GM18505 (cell line): ENCODE measurements at regions not wholly inside any gene's neighbourhood (a gene's known extent, or its start where the extent isn't known, plus 50 kb on each side); places are given as distances from the start of the nearest gene placed in this dataset.

Experiments
- ATAC-seq: cut with Tn5 transposase; IDR thresholded peaks from one replicate; pipeline ENCODE4 v1.9.1; 2021; ENCODE audit not compliant: unreplicated experiment
- POLR2A ChIP-seq: IDR thresholded peaks from 4 replicates; pipeline ENCODE4 v1.6.1; 2011; ENCODE audit warnings: borderline replicate concordance; ENCODE audit not compliant: insufficient read depth, insufficient read length; ENCODE audit errors: extremely low read depth

DNA sequence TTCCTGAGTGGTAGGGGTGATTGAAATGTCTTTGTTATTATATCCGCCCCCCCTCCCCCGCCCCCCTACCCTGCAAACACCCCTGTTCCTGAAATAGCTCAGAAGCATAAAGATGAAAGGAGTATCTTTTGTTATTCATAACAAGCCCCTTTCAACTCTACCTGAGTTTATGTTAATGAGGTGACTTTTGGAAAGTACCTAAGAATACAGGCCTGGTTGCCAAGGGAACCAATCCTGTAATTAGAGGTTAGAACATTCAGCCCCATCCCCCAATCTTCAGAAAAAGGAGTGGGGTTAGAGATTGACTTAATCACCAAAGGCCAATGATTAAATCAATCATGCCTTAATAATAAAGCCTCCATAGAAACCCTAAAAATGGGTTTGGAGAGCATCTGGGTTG, 979.2 kb upstream of the GJE1 start:
- no peak for ATAC-seq
- no peak for TF ChIP-seq POLR2A

DNA sequence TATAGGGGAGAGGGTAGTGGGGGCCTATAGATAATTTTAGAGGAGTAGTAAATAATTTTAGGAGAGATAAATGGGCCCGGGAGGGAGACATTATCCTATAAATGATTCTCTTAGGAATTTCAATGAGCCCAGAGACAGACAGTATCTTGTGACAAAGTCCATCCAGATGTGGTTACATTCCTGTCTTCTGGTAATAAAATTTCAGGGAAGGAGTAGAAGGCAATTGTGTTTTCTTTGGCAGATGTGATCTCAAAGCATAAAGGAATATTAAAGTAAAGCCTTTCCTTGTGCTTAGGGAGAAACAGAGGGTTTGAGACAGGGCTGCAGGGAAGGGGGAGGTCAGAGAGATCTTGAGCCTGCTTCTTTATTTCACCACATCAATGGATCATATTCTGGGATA, 979.8 kb upstream of the GJE1 start:
- ATAC-seq: no peak
- no peak for TF ChIP-seq POLR2A

GRCh38 chr6:141151710-141152417, 980.9 kb upstream of the GJE1 start:
- ATAC-seq: no peak
- TF ChIP-seq POLR2A: no peak

DNA sequence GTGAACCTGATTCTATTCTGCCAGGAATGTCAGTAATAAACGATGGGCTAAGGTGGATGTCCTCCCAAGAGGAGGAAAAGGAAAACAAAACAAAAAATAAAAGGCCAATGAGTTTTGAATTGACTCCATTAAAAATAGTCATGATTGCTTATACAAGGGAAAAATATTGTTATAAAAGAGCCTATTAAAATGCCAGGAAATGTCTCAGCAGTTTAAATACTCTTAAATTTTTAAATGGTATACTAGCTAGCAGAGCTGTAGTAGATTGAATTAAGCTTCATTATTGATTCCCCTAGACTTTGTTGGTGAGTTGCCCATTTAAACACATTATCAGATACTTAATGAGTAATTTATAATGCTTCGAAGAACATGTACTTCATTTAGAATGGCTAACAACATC, 990.9 kb upstream of the GJE1 start:
- TF ChIP-seq POLR2A: no peak
- ATAC-seq: no peak

DNA sequence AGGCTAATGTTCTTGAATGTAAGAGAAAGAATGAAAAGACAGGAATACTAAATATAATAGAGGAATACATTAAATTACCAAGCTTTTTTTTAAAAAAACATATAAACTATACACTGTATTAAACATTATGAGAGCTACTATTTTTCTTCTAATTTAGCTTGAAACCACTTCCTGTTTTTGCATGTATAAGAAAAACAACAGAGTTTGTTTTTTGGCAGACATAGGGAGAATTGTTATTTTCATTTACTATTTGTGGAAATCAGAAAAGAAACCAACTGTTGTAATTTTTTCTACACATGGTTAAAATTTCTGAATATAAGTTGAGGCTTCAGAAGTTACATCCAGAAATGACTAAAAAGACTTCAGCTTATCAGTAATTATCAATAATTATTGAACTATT, 991.8 kb upstream of the GJE1 start:
- no peak for TF ChIP-seq POLR2A
- ATAC-seq: no peak

DNA sequence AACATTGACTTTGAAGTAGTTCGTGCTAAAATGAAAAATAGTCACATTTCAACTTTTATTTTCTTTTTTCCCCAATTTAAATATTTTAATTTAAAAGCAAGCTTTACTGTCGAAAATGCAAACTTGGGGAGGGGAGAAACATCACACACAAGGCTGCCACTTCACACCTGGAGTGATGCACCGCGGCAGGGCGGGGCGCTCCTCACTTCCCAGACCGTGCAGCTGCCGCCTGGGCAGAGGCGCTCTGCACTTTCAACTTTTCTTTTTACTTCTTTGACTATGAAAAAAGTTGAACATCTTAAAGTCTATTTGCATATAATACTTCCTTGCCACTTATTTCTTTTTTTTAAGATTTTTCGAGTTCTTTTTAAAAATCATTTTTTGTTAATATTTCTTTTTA, 993.3 kb upstream of the GJE1 start:
- TF ChIP-seq POLR2A: no peak
- ATAC-seq: no peak

DNA sequence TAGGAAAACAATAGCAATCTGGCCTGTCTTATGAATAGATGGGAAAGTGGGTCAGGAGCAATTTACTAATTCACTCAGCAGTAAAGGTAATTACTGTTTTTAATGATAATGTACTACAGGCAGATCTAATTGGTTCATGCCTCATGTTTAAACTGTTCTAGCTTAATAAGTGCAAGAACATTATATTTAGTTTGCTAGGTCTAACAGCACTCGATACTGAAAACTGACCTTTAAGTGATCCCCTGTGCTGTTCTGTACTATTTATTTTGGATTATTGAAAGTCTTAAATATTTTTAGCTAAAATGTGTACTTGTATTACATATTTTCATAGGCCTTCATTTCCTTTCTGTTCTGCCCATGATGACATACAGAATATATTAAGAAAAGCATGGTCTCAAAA, 998.0 kb upstream of the GJE1 start:
- no peak for ATAC-seq
- no peak for TF ChIP-seq POLR2A

- ATAC-seq: no peak
Observed at GRCh38 chr6:141133836-141134235, 998.9 kb upstream of the GJE1 start.

GRCh38 chr6:141133346-141133745, 999.4 kb upstream of the GJE1 start:
- no peak for TF ChIP-seq POLR2A
- no peak for ATAC-seq

More at GRCh38 chr6:141133836-141134235, 998.9 kb upstream of the GJE1 start:
- TF ChIP-seq POLR2A: no peak

- TF ChIP-seq POLR2A: no peak
- no peak for ATAC-seq
Observed at GRCh38 chr6:141131616-141132015, 1001.1 kb upstream of the GJE1 start.

DNA sequence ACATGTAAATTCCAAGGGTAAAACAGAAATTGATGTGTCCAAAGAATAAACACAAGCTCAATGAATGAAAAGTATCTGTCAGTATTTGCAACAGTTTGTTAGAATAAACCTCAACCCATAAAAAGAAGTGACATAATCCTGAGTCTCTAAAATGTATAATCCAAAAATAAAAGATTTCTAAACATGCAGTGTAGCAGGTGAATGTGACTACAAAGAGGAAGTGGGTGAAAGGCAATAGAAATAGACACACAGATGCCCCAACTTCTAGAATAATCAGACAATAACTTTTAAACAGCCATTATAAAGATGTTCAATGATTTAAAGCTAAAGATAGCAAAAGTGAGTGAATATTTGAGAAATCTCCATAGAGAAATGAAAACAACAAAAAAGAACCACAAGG, 1009.2 kb upstream of the GJE1 start:
- no peak for ATAC-seq
- TF ChIP-seq POLR2A: no peak

DNA sequence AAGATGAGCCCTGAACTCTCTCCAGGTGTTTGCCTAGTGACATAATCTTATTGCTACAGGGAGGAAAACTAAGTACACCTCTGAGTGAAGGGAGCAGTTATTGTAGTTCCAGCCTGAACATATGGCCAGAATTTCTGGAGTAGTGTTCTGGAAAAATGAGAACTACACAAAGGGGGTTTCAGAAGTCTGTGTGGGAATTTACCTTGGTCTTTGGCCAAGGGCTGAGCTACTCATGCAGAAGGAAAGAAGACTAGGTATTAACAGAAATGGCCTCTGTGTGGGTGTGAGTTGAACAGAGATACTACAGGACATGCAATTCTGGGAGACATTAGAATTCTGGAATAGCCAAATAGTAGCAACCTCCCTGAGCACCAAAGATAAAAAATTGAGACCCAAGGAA, 1009.7 kb upstream of the GJE1 start:
- ATAC-seq: no peak
- TF ChIP-seq POLR2A: no peak

- TF ChIP-seq POLR2A: no peak
- ATAC-seq: no peak
Observed at GRCh38 chr6:141118991-141119390, 1013.7 kb upstream of the GJE1 start.

GRCh38 chr6:141117874-141118273, 1014.9 kb upstream of the GJE1 start:
- TF ChIP-seq POLR2A: no peak
- no peak for ATAC-seq

DNA sequence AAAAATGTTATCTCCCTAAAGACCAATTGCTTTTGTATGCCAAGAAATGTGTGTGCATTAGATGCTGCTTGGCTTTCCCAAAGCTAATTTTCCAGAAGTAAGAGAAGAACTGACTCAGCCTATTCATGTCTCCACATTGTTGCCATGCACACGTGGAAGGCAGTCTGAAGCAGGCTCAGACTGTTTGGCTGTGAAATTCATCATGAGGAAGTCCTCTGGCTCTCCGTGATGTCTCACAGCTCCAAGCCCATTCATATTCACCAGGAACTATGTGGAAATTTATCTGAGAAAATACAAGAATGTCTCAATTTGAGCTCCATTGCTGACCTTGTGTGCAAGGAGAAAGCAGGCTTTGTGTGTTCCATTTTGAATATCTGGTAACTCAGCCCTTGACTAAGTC, 1022.2 kb upstream of the GJE1 start:
- no peak for TF ChIP-seq POLR2A

More for the DNA sequence above, 1022.2 kb upstream of the GJE1 start:
- ATAC-seq: no peak
